Activated CD8-positive, alpha-beta T cell treated with anti-CD3 and anti-CD28 coated beads, Interleukin-2, amount 10 ng/mL, durations not matched to agents 7 days and 5 days (primary cell): ENCODE measurements at regions not wholly inside any gene's neighbourhood (a gene's known extent, or its start where the extent isn't known, plus 50 kb on each side); places are given as distances from the start of the nearest gene placed in this dataset.
"Not testable (repeated sequence)": the region's sequence is repeated elsewhere in the genome, so short reads cannot be mapped to it uniquely, and the experiment has no call there.

Experiments used
- ATAC-seq: fragments of 150-1000 bp; cut with Tn5 transposase; one replicate; pipeline ENCODE4 v1.10.0; 2021; ENCODE audit warnings: moderate library complexity
- CTCF ChIA-PET: fragments of 350-600 bp; sonication (Branson Sonifier 250); formaldehyde crosslinking; loops from one replicate; lab custom pipeline; 2021; ENCODE audit warnings: antibody characterized with exemption; lab: Charles Lee
- POLR2A ChIA-PET: fragments of 350-600 bp; sonication (Branson Sonifier 250); formaldehyde crosslinking; loops from one replicate; lab custom pipeline; 2021; ENCODE audit warnings: antibody characterized with exemption; lab: Charles Lee
- DNase-seq: peaks from one replicate; pipeline ENCODE4 v3.0.0-alpha.2; 2020
- H3K27ac Mint-ChIP-seq: one replicate; pipeline ENCODE4 v1.8.0; 2021; ENCODE audit warnings: mild to moderate bottlenecking, mixed read lengths
- H3K27me3 Mint-ChIP-seq: one replicate; pipeline ENCODE4 v1.8.0; 2021; ENCODE audit warnings: low read depth, mixed read lengths
- H3K36me3 Mint-ChIP-seq: one replicate; pipeline ENCODE4 v1.8.0; 2021; ENCODE audit warnings: low read depth, mixed read lengths
- H3K4me1 Mint-ChIP-seq: one replicate; pipeline ENCODE4 v1.8.0; 2021; ENCODE audit warnings: low read depth, mixed read lengths
- H3K4me3 Mint-ChIP-seq: one replicate; pipeline ENCODE4 v1.8.0; 2021; ENCODE audit warnings: mild to moderate bottlenecking, mixed read lengths
- H3K9me3 Mint-ChIP-seq: one replicate; pipeline ENCODE4 v1.8.0; 2022; ENCODE audit warnings: mixed read lengths; ENCODE audit not compliant: insufficient read depth

DNA sequence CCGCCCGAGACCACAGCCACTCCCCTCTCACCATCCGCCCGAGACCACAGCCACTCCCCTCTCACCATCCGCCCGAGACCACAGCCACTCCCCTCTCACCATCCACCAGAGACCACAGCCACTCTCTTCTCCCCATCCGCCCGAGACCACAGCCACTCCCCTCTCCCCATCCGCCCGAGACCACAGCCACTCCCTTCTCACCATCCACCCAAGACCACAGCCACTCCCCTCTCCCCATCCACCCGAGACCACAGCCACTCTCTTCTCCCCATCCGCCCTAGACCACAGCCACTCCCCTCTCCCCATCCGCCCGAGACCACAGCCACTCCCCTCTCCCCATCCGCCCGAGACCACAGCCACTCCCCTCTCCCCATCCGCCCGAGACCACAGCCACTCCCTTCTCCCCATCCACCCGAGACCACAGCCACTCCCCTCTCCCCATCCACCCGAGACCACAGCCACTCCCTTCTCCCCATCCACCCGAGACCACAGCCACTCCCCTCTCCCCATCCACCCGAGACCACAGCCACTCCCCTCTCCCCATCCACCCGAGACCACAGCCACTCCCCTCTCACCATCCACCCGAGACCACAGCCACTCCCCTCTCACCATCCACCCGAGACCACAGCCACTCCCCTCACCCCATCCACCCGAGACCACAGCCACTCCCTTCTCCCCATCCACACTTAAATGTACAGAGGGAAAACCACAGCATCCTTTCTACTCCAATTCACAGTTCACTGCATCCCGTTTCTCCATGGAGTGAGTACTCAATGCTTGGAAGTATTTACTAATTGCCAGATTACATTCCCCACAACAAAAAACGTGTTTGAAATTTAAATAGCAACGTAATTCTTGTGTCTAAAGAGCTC is 83.5 kb upstream of the SFSWAP start:
- CTCF ChIA-PET, ATAC-seq, H3K4me1 Mint-ChIP-seq, H3K9me3 Mint-ChIP-seq, H3K27me3 Mint-ChIP-seq, H3K36me3 Mint-ChIP-seq, POLR2A ChIA-PET: not testable (repeated sequence)
- Mint-ChIP-seq H3K4me3 (peak overlapping the region; percentile 66), H3K27ac (peak overlapping the region; percentile 87)
- peak; percentile 42 for DNase-seq

DNA sequence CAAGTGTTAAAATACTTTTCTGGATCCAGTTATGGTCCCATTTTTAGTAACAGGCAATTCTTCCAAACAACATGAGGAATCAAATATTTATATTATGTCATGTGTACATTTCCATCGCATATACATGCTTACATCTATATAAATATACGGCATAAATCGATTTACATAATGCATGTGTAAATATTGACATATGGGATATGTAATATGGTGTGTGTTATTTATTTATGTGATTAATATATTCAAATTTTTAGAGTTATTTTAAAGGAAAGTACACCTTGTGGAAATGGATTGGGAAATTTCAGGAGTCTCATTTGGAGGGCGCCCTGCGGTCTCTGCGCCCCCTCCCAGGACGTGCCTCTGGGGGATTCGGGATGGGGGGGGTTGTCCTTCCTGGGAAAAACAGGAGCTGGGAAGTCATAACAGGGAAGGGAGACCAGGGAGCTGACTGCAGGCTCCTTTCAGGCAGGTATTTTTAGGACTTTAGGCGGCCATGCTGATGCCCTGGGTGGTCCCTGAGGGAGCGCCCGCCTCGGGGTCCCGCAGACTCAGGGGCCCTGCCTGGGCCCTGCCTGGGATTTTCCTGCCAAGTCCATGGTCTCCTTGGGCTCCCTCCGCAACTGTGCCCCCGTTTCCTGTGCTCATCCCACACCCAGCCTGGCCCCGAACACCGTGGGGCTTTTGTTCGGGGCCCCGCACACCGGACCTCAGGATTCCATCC is 82.7 kb upstream of the SFSWAP start:
- H3K9me3 Mint-ChIP-seq = no peaks in the 10 kb centered on the region
- H3K36me3 Mint-ChIP-seq = peaks cover 3% of the 10 kb centered on the region
- ChIA-PET POLR2A (no interaction called here), CTCF (no interaction called here)
- H3K27me3 Mint-ChIP-seq = no peaks in the 10 kb centered on the region
- peaks cover 3% of the 10 kb centered on the region for H3K4me1 Mint-ChIP-seq
- no peak for DNase-seq
- peak overlapping the region; percentile 66 for H3K4me3 Mint-ChIP-seq
- no peak for ATAC-seq
- H3K27ac Mint-ChIP-seq = peak overlapping the region; percentile 87

DNA sequence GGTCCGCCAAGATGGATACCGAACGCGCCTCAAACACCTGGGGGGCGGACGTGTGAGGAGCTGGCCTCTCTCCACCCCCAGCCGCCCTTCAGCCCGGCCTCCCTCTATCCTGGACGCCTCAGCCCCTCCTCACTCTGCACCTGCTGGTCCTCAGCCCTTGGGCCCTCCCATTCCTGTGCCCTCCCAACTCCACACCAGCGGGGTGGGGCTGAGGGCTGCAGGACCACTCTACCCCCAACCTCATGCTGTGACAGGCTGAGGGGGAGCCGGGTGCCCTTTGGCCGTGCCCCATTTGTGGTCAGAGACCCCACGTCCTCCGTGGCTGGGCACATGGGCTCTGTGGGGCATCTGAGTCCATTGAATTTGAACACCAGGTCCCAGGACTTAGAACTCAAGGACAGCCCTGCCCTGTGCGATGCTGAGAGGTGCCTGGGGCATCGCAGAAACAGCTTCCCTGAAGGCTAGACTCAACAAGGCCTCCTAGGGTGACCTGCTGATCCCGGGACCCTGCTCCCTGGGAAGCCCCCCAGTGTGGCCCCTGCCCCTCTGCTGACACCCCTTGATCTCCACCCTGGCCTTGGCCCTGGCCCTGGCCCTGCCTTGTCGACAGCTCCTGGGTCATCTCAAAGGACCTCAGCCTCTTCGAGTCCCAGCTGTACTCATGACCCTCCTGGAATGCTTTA is 82.0 kb upstream of the SFSWAP start:
- CTCF ChIA-PET = no interaction called here
- POLR2A ChIA-PET = no interaction called here
- ATAC-seq (no peak), DNase-seq (no peak)
- Mint-ChIP-seq H3K27me3 (no peaks in the 10 kb centered on the region), H3K4me3 (peak overlapping the region; percentile 8), H3K36me3 (peaks cover 3% of the 10 kb centered on the region), H3K27ac (peak overlapping the region; percentile 39), H3K9me3 (no peaks in the 10 kb centered on the region), H3K4me1 (peaks cover 3% of the 10 kb centered on the region)

DNA sequence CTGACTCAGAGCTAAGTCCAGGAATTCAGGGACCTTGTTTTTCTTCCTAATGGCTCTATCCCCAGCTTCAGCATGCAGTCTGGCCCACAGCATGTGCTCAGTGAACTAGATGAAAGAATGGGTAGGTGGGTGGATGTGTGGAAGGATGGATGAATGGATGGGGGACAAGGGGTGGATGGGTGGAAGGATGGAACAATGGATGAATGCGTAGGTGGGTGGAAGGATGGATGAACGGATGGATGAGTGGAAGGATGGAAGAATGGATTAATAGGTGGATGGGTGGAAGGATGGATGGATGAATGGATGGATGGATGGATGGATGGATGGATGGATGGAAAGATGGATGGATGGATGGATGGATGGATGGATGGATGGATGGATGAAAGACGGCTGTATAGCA is 79.7 kb upstream of the SFSWAP start:
- Mint-ChIP-seq H3K4me1 (peaks cover 3% of the 10 kb centered on the region), H3K4me3 (no peak overlapping the region), H3K36me3 (peaks cover 3% of the 10 kb centered on the region), H3K9me3 (no peaks in the 10 kb centered on the region), H3K27ac (no peak overlapping the region), H3K27me3 (no peaks in the 10 kb centered on the region)
- CTCF ChIA-PET = interaction anchor here (0.9 kb wide), 1 partner anchor 250 kb away, joined by 3 read pairs; no protein-coding TSS in a partner anchor
- no peak for ATAC-seq
- POLR2A ChIA-PET = no interaction called here
- no peak for DNase-seq

DNA sequence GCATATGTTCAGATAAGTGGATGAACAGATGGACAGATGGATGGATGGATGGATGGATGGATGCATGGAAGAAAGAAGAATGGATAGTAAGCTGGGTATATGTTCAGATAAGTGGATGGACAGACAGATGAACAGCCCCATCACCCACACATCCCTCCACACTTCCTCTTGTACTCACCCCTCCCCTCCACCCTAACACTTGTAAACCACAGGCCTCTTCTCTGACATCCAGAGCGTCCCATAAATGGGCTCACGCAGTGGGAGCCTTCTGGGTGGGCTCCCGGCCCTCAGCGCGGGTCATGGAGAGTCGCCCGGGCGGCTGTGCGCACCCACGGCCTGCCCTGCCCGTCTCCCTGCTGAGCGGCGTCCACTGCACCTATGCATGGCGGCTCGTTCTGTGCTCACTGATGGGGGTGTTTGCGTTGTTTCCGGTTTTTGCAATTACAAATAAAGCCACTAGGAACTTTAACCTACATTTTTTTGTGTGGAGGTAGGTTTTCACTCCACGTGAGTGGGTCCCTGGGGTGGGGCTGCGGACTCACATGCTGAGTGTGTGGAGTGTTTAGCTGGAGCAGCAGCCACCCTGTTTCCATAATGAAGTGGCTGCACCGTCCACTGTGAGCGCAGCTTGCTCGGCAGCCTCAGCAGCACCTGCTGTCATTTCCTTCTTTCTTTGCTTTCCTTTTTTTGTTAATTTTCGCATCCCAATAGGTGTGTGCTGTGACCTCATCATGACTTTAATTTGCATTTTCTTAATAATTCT is 78.8 kb upstream of the SFSWAP start:
- CTCF ChIA-PET, H3K27me3 Mint-ChIP-seq, H3K4me1 Mint-ChIP-seq, H3K4me3 Mint-ChIP-seq, H3K27ac Mint-ChIP-seq, DNase-seq, H3K36me3 Mint-ChIP-seq, POLR2A ChIA-PET, ATAC-seq, H3K9me3 Mint-ChIP-seq: not testable (repeated sequence)

DNA sequence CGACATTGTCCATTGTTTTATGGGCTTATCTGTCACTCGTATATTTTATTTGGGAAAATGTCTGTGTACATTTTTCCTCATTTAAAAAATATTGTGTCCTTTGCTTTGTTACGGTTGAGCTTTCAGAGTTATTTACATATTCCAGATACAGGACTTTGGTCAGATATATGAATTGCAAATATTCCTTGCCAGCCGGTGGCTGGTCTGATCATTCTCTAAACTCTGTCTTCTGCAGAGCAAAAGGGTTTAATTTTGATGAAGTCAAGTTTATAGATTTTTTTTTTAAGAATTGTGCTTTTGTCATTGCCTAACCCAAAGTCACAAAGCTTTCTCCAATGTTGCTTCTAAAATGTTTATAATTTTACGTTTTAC is 78.3 kb upstream of the SFSWAP start:
- H3K4me1 Mint-ChIP-seq, POLR2A ChIA-PET, H3K4me3 Mint-ChIP-seq, DNase-seq, H3K27ac Mint-ChIP-seq, H3K27me3 Mint-ChIP-seq, H3K9me3 Mint-ChIP-seq, ATAC-seq, CTCF ChIA-PET, H3K36me3 Mint-ChIP-seq: not testable (repeated sequence)

DNA sequence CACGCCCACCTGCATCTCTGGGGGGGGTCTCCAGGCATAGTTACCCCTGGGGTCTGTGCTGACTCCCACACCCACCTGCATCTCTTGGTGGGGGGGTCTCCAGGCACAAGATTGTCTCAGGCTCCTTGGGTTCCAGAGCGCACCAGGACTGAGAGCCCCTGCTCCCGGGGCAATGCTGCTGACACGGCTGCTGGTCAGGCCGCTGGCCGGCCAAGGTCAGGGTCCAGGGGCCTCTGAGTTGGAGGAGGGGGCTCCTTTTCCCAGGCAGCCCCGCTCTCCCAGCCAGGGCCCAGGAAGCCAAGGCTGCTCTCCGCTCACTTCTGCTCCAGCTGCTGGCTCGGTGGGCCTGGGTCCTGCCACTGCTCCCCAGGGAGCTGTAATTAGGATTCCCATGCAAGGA is 77.3 kb upstream of the SFSWAP start:
- H3K27ac Mint-ChIP-seq, POLR2A ChIA-PET, H3K27me3 Mint-ChIP-seq, H3K4me3 Mint-ChIP-seq, H3K36me3 Mint-ChIP-seq, DNase-seq, CTCF ChIA-PET, H3K4me1 Mint-ChIP-seq, H3K9me3 Mint-ChIP-seq, ATAC-seq: not testable (repeated sequence)

DNA sequence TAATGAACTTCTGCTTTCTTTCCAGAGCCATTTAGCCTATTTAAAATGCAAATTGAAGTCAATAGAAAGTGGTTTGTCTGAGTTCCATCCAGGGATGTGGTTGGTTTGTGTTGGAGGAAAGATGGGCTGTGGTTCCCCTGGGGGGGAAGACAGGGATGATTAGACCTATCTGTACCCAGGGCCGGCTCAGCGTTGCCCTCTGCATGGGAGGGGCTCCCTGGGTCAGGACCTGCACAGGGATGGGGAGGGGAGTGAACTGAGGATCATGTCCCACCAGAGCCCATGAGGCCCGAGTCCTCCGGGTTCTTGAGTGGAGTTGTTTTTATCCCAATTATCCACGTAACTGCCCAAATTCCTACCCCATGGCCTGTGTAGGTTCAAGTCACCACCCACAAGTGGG is 76.9 kb upstream of the SFSWAP start:
- POLR2A ChIA-PET = no interaction called here
- no peak for ATAC-seq
- no peak overlapping the region for H3K27ac Mint-ChIP-seq

DNA sequence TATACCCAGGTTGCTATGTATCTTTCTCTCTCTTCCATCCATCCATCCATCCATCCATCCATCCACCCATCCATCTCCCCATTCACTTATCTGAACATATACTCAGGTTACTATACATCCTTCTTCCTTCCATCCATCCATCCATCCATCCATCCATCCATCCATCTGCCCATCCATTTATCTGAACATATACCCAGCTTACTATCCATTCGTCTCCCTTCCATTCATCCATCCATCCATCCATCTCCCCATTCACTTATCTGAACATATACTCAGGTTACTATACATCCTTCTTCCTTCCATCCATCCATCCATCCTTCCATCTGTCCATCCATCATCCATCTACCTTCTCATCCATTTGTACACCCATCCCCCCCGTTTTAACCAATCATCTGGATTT is 75.9 kb upstream of the SFSWAP start:
- CTCF ChIA-PET, H3K36me3 Mint-ChIP-seq, H3K27me3 Mint-ChIP-seq, H3K4me1 Mint-ChIP-seq, H3K27ac Mint-ChIP-seq, DNase-seq, ATAC-seq, H3K4me3 Mint-ChIP-seq, H3K9me3 Mint-ChIP-seq, POLR2A ChIA-PET: not testable (repeated sequence)

More for the DNA sequence above, 76.9 kb upstream of the SFSWAP start:
- H3K36me3 Mint-ChIP-seq = no peaks in the 10 kb centered on the region
- CTCF ChIA-PET = no interaction called here
- no peak overlapping the region for H3K4me3 Mint-ChIP-seq
- peaks cover 4% of the 10 kb centered on the region for H3K27me3 Mint-ChIP-seq
- no peaks in the 10 kb centered on the region for H3K9me3 Mint-ChIP-seq
- H3K4me1 Mint-ChIP-seq = no peaks in the 10 kb centered on the region
- no peak for DNase-seq

DNA sequence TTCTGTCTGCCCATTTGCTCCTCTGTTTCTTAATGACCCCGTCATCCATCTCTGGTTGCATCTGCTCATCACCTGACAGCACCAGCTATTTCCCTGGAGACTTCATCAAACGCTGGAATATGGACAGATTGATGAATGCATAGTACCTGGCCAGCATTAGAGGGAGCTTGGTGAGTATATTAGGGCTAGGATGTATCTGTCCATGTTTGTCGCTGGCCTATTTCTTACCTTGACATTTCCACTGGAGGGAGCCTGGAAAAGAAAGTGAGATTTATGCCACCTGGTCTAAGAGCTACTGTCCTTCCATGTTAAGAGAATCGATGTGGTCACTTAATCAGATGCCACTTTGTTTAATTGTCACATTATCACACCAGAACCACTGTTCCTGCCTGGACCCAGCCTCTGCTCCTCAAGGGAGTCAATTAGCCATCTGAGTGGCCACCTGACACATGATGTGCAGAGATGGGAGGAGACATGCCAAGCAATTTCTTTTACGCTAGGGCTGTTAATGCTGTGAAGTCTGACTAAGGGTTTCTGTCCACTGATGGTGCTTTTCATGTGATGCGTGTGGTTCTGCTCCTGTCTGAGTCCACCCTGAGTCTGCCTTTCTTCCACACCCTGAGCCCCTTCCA is 75.3 kb upstream of the SFSWAP start:
- no peaks in the 10 kb centered on the region for H3K4me1 Mint-ChIP-seq

DNA sequence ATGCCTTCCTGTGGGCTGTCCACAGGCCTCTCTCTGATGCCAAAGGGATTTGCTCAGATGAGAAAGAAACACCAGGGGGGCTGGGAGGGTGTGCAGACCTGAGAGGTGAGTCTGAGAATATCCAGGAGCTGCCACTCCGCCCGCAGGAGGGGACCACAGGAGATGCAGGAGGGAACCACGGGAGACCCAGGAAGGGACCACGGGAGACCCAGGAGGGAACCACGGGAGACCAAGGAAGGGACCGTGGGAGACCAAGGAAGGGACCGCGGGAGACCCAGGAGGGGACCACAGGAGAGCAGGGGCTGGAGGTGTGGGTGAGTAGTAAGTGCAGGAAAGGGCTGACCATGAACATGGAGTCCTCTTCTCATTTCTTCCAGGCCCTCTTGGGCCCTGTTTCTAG is 74.6 kb upstream of the SFSWAP start:
- no peak overlapping the region for H3K4me3 Mint-ChIP-seq
- DNase-seq (no peak), ATAC-seq (no peak)
- no peaks in the 10 kb centered on the region for H3K36me3 Mint-ChIP-seq
- H3K27ac Mint-ChIP-seq = no peak overlapping the region
- POLR2A ChIA-PET = no interaction called here
- peaks cover 4% of the 10 kb centered on the region for H3K27me3 Mint-ChIP-seq
- no peaks in the 10 kb centered on the region for H3K9me3 Mint-ChIP-seq
- H3K4me1 Mint-ChIP-seq = no peaks in the 10 kb centered on the region
- CTCF ChIA-PET = no interaction called here

More for the DNA sequence above, 75.3 kb upstream of the SFSWAP start:
- POLR2A ChIA-PET = no interaction called here
- no peak for DNase-seq
- H3K27ac Mint-ChIP-seq = peak overlapping the region; percentile 16
- ATAC-seq = no peak
- H3K4me3 Mint-ChIP-seq = no peak overlapping the region
- H3K9me3 Mint-ChIP-seq = no peaks in the 10 kb centered on the region
- CTCF ChIA-PET = no interaction called here
- H3K27me3 Mint-ChIP-seq = peaks cover 4% of the 10 kb centered on the region
- no peaks in the 10 kb centered on the region for H3K36me3 Mint-ChIP-seq
